CD4-positive, alpha-beta T cell treated with Interleukin-4 for 1 hour (primary cell): ENCODE measurements at regions not wholly inside any gene's neighbourhood (a gene's known extent, or its start where the extent isn't known, plus 50 kb on each side); places are given as distances from the start of the nearest gene placed in this dataset.

ENCODE experiments used
- DNase-seq, 2 donors: peaks; one replicate each; pipeline ENCODE4 v3.0.0-alpha.2; 2020 to 2022

GRCh38 chr2:22520369-22521288, 864.4 kb upstream of the KLHL29 start:
- DNase-seq = no peak

DNA sequence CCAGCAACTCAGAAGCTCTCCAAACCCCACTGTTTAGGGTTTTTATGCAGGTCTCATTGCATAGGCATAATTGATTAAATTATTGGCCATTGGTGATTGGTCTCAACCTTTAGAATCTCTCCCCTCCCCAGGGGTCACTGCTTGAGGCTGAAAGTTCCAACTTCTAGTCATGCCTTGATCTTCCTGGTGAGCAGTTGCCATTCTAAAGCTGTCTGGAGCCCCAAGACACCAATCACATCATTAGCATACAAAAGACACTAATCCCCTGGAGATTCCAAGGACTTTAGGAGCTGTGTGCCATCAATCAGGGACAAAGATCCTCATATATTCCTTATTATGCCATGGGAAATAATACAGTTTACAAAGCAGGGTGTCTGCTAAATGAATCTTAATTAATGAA, 863.4 kb upstream of the KLHL29 start:
- no peak for DNase-seq

DNA sequence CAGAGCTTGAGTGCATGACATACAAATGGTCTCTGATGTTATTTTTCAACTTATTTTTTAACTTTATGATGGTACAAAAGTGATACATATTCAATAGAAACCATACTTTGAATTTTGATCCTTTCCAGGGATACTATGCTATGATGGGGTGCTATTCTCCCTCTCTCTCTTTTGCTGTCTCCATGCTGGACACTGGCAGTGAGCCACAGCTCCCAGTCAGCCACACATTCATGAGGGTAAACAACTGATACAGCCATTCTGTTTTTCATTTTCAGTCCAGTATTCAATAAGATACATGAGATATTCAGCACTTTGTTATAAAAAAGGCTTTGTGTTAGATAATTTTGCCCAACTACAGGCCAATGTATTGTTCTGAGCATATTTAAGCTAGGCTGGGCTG, 859.3 kb upstream of the KLHL29 start:
- no peak for DNase-seq

- DNase-seq = no peak
Observed at GRCh38 chr2:22530131-22530530, 854.8 kb upstream of the KLHL29 start.

GRCh38 chr2:22536133-22536532, 848.8 kb upstream of the KLHL29 start:
- DNase-seq = no peak

DNA sequence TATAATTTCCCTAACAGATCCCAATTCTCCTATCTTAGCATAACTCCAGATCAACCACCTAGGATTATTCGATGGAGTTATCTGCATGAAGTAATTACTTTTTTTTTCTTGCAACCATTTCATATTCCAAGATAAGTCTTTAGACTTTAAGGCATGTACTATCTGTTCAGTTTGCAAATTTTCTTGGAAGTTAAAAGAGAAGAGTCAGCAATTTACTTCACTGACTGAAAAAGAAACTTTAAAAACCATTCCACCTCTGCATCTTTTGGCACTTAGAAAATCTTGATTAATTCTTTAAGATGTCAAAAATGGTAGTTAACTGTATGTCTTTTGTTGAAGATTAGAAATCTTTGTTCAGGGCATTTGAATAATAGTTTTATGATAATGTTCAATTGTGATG, 830.5 kb upstream of the KLHL29 start:
- DNase-seq = no peak

- DNase-seq = no peak
Observed at GRCh38 chr2:22557406-22557805, 827.6 kb upstream of the KLHL29 start.

GRCh38 chr2:22560021-22560420, 825.0 kb upstream of the KLHL29 start:
- no peak for DNase-seq

- DNase-seq = no peak
Observed at GRCh38 chr2:22579341-22579740, 805.6 kb upstream of the KLHL29 start.

DNA sequence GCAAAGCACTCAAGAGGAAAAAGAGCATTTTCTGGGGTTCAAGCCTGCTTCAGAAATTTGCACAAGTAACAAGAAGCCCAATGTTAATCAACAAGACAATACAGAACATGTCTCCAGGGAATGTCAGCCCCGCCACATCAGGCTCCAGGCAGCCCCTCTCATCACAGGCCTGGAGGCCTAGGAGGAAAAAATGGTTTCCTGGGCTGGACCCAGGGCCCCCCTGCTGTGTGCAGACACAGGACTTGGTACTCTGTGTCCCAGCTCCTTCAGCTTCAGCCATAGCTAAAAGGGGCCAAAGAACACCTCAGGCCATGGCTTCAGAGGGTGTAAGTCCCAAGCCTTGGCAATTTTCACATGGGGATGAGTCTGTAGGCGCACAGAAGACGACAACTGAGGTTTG, 802.9 kb upstream of the KLHL29 start:
- DNase-seq = no peak

DNA sequence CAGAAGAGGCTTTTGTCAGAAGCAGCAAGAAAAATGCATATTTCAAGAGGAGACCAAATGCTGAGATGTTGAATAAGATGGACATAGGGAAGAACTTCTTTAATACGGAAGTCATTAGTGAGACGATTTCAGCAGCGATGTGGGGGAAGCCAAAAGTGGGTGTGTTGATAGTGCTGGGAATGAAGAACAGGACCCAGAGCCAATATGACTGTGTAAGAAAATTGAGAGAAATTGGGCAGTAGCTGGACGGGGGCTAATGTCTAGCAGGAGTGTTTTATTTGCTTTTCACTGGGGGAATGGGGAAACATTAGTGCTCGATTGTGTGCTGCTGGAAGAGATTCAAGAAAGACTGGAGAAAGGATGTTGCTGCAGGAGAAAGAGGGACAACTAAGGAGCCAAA, 788.7 kb upstream of the KLHL29 start:
- DNase-seq = no peak

DNA sequence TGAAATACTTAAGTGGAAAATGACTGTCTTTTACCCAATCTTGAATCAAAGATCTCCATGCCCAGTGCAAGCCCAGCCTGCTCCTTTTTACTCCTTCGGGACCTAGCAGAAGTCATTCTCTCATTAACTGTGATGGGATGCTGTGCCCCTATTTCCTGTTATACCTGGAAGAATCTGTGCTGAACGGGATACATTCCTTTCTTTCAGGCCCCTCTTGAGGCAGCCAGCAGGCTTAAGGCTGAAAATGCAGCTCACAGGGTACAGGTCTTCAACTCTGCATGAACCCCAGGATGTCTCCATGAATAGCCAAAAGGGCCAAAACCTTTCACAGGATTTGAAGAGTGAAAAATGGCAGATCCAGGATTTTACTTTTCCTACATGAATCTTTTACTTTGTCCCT, 784.8 kb upstream of the KLHL29 start:
- DNase-seq = no peak

- DNase-seq = no peak
Observed at GRCh38 chr2:22600999-22601398, 784.0 kb upstream of the KLHL29 start.

GRCh38 chr2:22604136-22604535, 780.8 kb upstream of the KLHL29 start:
- DNase-seq = no peak

GRCh38 chr2:22616031-22616430, 768.9 kb upstream of the KLHL29 start:
- no peak for DNase-seq

DNA sequence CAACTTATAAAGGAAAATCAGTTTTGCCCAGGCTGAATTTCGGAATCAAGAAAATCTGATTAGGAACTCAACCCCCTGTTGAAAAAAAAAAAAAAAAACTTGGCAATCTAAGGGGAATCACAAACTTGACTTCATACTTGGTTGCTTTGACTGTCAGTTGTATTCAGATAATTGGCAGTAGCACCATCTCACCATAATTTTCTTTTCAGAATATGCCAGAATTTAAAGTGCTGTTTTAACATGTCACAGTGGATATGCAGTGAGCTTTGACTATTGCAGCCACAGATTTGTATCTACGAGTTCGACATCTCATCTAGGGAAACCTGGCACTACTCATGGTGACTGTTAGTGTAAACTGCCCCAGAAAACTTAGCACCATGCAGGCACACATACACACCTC, 761.4 kb upstream of the KLHL29 start:
- DNase-seq = no peak

- no peak for DNase-seq
Observed at GRCh38 chr2:22626621-22627020, 758.4 kb upstream of the KLHL29 start.

DNA sequence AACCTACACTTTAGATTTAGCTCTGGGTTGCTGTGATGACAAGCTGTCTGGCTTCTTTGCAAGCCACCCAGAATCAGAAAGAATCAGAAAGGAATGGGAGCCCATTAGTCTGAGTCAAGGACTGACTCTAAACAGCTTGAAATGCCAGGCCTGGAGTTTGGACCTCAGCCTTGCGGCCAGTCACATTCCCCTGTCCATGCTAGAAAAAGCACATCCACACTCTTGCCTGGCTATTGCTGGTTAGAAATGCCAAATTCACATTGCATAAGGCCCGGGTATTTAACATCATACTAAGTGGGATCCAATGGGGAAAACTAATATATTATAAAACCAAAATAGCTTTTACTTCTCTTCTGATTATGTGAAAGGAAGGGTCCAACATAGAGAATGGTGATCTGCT, 756.8 kb upstream of the KLHL29 start:
- DNase-seq = no peak

DNA sequence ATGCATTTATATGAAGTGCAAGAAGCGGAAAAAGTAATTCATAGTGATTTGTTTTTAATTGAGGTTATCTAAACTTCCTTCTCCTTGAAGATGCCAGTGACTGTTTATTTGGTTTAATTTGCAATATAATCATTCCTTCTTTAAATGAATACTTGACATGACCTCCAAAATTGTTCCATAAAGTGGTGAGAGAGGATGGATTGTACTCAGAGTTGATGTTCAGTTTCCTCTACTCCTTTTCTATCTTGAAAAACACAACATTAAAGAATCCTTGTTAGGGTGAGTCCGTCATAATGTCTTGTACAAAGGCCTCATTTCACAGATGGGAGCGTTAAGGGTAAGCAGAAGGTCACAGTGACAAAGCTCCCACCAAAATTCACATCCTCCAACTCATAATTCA, 756.1 kb upstream of the KLHL29 start:
- DNase-seq = no peak

GRCh38 chr2:22634167-22634566, 750.8 kb upstream of the KLHL29 start:
- no peak for DNase-seq

- DNase-seq = no peak
Observed at GRCh38 chr2:22656426-22656825, 728.6 kb upstream of the KLHL29 start.

DNA sequence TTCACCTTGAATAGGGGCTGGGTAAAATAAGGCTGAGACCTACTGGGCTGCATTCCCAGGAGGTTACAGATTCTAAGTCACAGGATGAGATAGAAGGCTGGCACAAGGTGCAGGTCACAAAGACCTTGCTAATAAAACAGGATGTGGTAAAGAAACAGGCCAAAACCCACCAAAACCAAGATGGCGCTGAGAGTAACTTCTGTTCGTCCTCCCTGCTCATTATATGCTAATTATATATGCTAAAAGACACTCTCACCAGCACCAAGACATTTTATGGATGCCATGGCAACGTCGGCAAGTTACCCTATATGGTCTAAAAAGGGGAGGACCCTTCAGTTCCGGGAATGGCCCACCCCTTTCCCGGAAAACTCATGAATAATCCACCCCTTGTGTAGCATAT, 711.5 kb upstream of the KLHL29 start:
- DNase-seq = no peak

- no peak for DNase-seq
Observed at GRCh38 chr2:22683914-22684313, 701.1 kb upstream of the KLHL29 start.

DNA sequence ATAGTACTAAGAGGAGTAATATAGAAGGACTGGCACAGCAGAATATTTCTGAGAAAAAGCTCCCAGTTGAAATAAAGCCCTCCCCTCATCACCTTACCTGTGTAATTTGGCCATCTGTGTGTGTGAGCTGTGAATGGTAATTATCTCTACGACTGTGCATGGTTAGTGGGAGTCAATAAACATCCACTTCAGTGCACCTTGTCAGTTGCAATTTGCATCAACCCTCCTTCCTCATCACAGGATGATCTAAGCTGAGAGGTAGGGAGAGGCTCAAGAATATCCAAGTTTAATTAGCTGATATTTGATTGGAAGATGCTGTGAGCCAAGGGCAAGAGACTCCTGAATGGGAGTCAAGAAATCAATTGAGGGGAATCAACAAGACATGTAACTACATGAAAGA, 694.9 kb upstream of the KLHL29 start:
- DNase-seq = no peak

- no peak for DNase-seq
Observed at GRCh38 chr2:22691666-22692065, 693.3 kb upstream of the KLHL29 start.
